ENCODE measurements at regions not wholly inside any gene's neighbourhood (a gene's known extent, or its start where the extent isn't known, plus 50 kb on each side); places are given as distances from the start of the nearest gene placed in this dataset.
"Not testable (repeated sequence)": the region's sequence is repeated elsewhere in the genome, so short reads cannot be mapped to it uniquely, and the experiment has no call there.

GRCh38 chr17:62156949-62157348 lies 91.9 kb upstream of the MED13 start:
- no peak for DNase-seq (ENCODE audit: low spot score)

GRCh38 chr17:62154909-62155308 lies 89.8 kb upstream of the MED13 start:
- DNase-seq (ENCODE audit: low spot score) = no peak

DNA sequence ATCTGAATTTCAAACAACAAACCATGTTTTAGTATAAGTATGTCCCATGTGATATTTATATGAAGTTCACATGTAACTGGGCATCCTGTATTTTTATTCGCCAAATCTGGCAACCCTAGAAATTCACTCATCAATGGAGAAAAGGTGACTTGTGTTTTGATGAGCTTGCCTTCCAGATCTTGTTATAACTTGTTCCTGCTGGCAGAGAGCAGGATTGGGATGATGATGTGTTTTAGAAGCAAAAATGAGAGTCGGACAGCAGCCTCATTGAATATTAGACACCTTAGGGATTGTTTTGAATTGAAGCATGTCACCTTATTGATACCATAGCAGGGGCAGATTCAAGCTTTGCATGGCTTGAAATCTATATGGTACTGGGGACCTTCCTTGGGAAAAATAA lies 85.4 kb upstream of the MED13 start:
- no peak for DNase-seq (ENCODE audit: low spot score)

GRCh38 chr17:62149961-62150360 lies 84.9 kb upstream of the MED13 start:
- DNase-seq (ENCODE audit: low spot score) = no peak

- DNase-seq (ENCODE audit: low spot score) = no peak
Measured at GRCh38 chr17:62147284-62147683, 82.2 kb upstream of the MED13 start.

DNA sequence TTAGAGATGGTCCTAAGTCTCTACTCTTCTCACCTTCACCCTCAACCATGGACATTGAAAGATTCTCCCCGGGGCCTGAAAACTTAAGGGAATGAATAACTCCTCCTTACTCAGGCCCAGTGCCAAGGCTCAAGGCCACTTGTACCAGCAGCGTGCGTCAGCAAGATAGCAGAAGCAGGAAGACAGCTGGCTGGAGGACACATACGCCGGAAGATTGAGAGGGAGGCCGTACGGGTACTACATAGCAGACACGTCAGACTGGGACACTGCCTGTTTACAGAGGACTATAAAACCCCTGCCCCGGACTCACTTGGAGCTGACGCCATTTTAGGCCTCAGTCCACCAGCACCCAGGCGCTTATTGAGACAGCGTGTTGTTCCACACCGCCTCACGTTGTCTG lies 75.8 kb upstream of the MED13 start:
- peak; percentile 84 for DNase-seq (ENCODE audit: low spot score)

- DNase-seq (ENCODE audit: low spot score) = peak; percentile 35
Measured at GRCh38 chr17:62140376-62140775, 75.3 kb upstream of the MED13 start.

GRCh38 chr17:62139690-62140354 lies 74.7 kb upstream of the MED13 start:
- DNase-seq (ENCODE audit: low spot score) = not testable (repeated sequence)

- no peak for DNase-seq (ENCODE audit: low spot score)
Measured at GRCh38 chr17:62139141-62139540, 74.1 kb upstream of the MED13 start.

- DNase-seq (ENCODE audit: low spot score) = not testable (repeated sequence)
Measured at GRCh38 chr17:62138676-62139121, 73.6 kb upstream of the MED13 start.

DNA sequence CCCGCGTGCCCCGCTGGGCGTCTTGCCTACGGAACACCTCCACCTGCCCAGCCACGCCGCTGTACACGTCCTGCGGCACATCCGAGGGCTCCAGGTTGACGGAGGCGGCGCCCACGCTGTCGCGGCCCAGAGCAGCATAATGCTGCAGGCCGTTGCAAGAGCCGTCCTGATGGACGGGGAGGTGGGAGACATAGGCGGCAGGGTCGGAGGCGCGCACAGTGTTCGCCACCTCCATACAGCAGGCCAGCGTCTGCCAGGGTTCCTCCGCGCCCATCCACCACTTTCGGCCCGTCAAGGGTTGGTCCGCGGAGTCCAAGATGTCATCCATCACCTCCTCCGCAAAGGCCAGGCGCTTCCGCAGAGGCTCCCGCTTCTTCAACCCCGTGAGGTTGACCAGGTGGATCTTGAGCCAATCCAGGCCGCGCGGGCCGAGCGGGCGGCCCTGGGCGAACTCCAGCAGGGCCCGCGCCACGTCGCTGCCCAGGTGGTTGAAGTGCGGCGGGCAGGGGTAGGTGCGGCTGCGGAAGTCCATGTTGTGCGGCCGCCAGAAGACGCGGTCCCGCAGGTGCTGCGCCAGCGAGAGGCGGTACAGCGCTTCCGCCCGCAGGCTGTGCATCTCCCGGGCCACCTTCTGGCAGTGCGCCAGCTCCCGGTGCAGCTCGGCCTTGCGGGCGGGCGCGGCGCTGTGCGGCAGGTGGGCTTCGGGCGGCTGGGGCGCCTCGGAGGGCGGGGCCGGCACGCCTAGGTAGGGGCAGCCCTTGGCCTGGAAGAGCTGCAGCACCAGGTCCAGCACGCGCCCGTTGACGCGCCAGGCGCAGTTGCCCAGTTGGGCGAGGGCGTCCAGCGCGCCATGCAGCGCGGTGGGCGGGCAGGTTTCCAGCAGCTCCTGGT lies 72.9 kb upstream of the MED13 start:
- DNase-seq (ENCODE audit: low spot score) = not testable (repeated sequence)

- DNase-seq (ENCODE audit: low spot score) = not testable (repeated sequence)
Measured at GRCh38 chr17:62137013-62137733, 72.1 kb upstream of the MED13 start.

DNA sequence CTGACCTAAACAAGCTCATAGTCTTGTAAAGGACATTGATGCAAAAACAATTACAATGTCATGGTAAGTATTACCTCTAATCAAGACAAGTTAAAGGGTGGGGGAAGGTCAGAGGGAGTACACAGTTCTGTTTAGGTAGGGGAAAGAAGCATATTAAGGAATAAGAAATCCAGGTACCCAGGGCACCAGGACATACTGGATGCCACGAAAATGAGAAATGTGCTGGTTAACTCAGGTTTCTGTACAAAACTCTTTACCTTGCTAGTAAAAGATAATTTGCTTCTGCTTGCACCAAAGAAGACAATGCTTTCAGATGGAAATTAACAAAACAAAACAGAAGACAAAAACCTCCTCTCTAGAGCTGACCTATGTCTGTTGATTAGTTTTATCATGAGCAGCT lies 70.7 kb upstream of the MED13 start:
- DNase-seq (ENCODE audit: low spot score) = no peak

DNA sequence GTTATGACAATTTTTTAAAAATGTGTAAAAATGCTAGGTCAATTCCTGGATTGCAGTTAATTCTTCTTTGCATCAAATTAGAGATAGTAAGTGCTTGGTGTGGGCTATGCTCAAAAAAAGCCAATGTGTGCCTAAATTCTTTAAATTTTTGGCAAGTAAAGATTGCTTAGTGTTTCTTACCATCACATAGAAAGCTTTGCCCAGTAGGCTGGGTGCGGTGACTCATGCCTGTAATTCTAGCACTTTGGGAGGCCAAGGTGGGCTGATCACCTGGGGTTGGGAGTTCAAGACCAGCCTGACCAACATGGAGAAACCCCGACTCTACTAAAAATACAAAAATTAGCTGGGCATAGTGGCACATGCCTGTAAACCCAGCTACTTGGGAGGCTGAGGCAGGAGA lies 70.0 kb upstream of the MED13 start:
- not testable (repeated sequence) for DNase-seq (ENCODE audit: low spot score)

GRCh38 chr17:62134397-62134796 lies 69.3 kb upstream of the MED13 start:
- DNase-seq (ENCODE audit: low spot score) = no peak

DNA sequence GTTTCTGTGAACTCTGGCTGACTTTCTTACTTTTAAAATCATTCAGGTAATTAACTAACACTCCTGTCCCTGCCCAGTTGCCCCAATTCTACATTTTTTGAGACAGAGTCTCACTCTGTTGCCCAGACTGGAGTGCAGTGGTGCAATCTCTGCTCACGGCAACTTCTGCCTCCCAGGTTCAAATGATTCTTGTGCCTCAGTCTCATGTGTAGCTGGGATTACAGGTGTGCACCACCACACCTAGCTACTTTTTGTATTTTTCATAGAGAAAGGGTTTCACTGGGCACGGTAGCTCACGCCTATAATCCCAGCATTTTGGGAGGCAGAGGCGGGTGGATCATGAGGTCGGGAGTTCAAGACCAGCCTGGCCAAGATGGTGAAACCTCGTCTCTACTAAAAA lies 66.2 kb upstream of the MED13 start:
- DNase-seq (ENCODE audit: low spot score) = not testable (repeated sequence)

- no peak for DNase-seq (ENCODE audit: low spot score)
Measured at GRCh38 chr17:62130739-62131138, 65.7 kb upstream of the MED13 start.

DNA sequence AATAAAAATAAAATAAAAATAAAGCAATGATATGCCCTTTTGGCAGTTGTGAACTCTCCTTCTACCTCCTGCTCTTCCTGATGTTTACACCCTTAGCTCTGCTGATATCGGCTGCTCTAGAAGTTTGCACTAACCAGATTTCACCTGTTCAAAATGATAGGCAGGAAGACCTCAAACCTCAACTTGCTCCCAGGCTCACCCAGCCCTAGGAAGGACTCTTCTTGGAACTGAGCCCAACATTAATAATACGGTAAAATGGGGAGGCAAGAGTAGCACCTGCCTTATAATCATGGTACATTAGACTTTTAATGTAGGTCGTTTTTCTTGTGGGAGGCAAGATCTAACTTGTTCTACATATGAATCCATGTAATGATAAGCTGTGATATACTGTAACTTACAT lies 61.2 kb upstream of the MED13 start:
- no peak for DNase-seq (ENCODE audit: low spot score)

- DNase-seq (ENCODE audit: low spot score) = no peak
Measured at GRCh38 chr17:62125307-62125706, 60.2 kb upstream of the MED13 start.

DNA sequence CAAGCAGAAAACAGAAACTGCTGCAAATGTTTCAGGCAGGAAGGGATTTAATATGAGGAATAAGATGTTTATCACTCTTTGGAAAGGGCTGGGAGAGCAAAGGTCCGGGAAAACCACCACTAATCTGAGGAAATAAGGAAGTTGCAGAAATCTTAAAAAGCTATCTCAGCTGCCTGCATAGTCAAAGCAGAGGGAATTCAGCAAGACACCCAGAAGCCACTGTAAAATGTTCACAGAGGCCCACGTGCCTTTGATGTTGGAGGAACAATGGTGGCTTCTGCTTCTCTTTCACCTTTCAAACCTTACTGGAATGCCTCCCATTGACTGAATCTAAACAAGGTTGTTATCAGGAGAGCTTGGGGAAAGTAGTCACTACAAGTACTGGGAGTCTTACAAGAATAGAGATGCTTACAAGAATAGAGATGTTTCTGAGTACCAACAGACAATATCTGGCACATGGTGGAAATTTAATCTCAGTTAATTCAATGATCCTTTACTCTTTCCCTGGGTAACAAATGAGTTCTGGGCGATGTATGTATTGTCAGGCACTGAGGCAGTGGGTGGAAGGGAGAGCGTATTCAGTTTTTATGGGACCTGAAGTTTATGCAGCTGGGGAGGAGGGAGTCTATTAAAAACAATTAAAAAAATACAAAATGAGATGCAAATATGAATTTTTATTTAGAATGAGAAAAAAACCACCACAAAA lies 56.1 kb upstream of the MED13 start:
- no peak for DNase-seq (ENCODE audit: low spot score)

DNA sequence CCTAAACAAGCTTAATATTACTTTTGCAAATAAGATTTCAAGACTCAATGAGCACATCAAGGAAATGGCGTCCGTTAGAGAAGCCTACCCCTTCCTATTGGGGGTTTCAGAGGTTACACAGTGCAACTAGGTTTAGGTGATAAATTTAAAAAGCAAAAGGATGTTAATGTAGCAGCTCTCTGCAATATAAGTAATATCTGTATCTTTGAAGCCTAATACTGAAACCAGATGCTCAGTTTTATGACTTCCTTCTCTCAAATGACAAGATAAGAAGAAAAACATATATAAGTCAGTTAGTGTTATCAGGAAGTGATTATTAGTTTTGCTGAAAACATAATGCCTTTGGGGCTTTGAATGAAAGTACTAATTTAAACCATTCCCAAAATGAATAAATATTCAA lies 54.3 kb upstream of the MED13 start:
- no peak for DNase-seq (ENCODE audit: low spot score)

Measured in mucosa of gallbladder (tissue), 1 donor.